Endothelial cell of umbilical vein (primary cell): ENCODE measurements at regions not wholly inside any gene's neighbourhood (a gene's known extent, or its start where the extent isn't known, plus 50 kb on each side); places are given as distances from the start of the nearest gene placed in this dataset.

Experiments
- BruUV-seq: library from RNA; stranded (reverse); fragments of 400-500 nt; replicated peaks from 2 replicates; lab custom pipeline; 2021; lab: Mats Ljungman, UMichigan
- CTCF ChIA-PET: fragments of 300-600, 350-600 bp; sonication (Branson Sonifier 250); formaldehyde crosslinking; loops from one replicate; lab custom pipeline; 2021; ENCODE audit warnings: antibody characterized with exemption, inconsistent platforms; lab: Charles Lee
- POLR2A ChIA-PET: fragments of 300-600, 350-600 bp; sonication (Branson Sonifier 250); formaldehyde crosslinking; loops from one replicate; lab custom pipeline; 2021; ENCODE audit warnings: antibody characterized with exemption, inconsistent platforms; lab: Charles Lee
- DNase-seq: peaks from one replicate; pipeline ENCODE4 v3.0.0-alpha.2; 2011; ENCODE audit warnings: low read depth, low spot score
- FAIRE-seq: peaks from 2 replicates; lab custom pipeline; 2011; peaks lifted over from hg19 to GRCh38; lab: Jason Lieb, UNC
- H2AFZ ChIP-seq: 2 replicates; pipeline ENCODE4 v1.6.0; 2012; ENCODE audit warnings: low read depth, low read length, control low read depth, inconsistent platforms
- H3K27ac ChIP-seq: 2 replicates; pipeline ENCODE4 v1.5.1; 2011; ENCODE audit warnings: low read depth, mild to moderate bottlenecking, control low read depth, low read length, moderate library complexity; ENCODE audit not compliant: insufficient read depth
- H3K27me3 ChIP-seq, 2 experiments: 2 replicates each; pipeline versions ENCODE4 v1.6.0 to v1.6.1; 2011; ENCODE audit warnings: low read length in 2 of 2, mixed read lengths in 1 of 2; ENCODE audit not compliant: control insufficient read depth in 2 of 2, insufficient read depth in 2 of 2
- H3K36me3 ChIP-seq, 2 experiments: 2 replicates in 1 of 2; 3 replicates in 1 of 2; pipeline ENCODE4 v1.5.1; 2011; ENCODE audit warnings: low read length in 2 of 2, mild to moderate bottlenecking in 1 of 2, moderate library complexity in 1 of 2; ENCODE audit not compliant: control insufficient read depth in 2 of 2, insufficient read depth in 2 of 2; ENCODE audit errors: extremely low read depth in 1 of 2
- H3K4me1 ChIP-seq: 3 replicates; pipeline ENCODE4 v1.5.1; 2011; ENCODE audit warnings: mild to moderate bottlenecking, low read length; ENCODE audit not compliant: control insufficient read depth, insufficient read depth; ENCODE audit errors: extremely low read depth
- H3K4me2 ChIP-seq: 2 replicates; pipeline ENCODE4 v1.6.1; 2011; ENCODE audit warnings: low read length, control low read depth, mixed read lengths; ENCODE audit not compliant: insufficient read depth
- H3K4me3 ChIP-seq, 3 experiments: fragments of 200-600 bp in 1 of 3; sonication (generic), shearing (Covaris generic) in 1 of 3; replicated peaks in 1 of 3; 2 replicates each; pipeline ENCODE4 v1.5.1; 2011 to 2016; ENCODE audit warnings: control low read depth in 3 of 3, low read length in 3 of 3, mild to moderate bottlenecking in 2 of 3, inconsistent platforms in 1 of 3, low read depth in 1 of 3, moderate library complexity in 1 of 3; ENCODE audit not compliant: insufficient read depth in 1 of 3
- H3K79me2 ChIP-seq: 2 replicates; pipeline ENCODE4 v1.6.0; 2012; ENCODE audit warnings: low read length, inconsistent platforms; ENCODE audit not compliant: control insufficient read depth, insufficient read depth
- H3K9ac ChIP-seq: replicated peaks from 2 replicates; pipeline ENCODE3; 2011; ENCODE audit warnings: low read length, control low read depth; ENCODE audit not compliant: insufficient read depth; ENCODE audit errors: extremely low read depth
- H3K9me1 ChIP-seq: replicated peaks from 3 replicates; pipeline ENCODE4 v1.6.0; 2011; ENCODE audit warnings: mild to moderate bottlenecking, low read length; ENCODE audit not compliant: control insufficient read depth, insufficient read depth; ENCODE audit errors: extremely low read depth
- H3K9me3 ChIP-seq: replicated peaks from 2 replicates; pipeline ENCODE4 v1.5.1; 2012; ENCODE audit warnings: low read length, inconsistent platforms; ENCODE audit not compliant: control insufficient read depth, insufficient read depth
- H4K20me1 ChIP-seq: replicated peaks from 2 replicates; pipeline ENCODE3; 2011; ENCODE audit warnings: mild to moderate bottlenecking, low read length; ENCODE audit not compliant: control insufficient read depth, insufficient read depth; ENCODE audit errors: extremely low read depth
- EZH2 ChIP-seq: IDR thresholded peaks from 2 replicates; pipeline ENCODE4 v1.6.1; 2012; ENCODE audit warnings: borderline replicate concordance, low read depth, mild to moderate bottlenecking, moderate library complexity, low read length, inconsistent platforms; ENCODE audit not compliant: severe bottlenecking
- FOS ChIP-seq: IDR thresholded peaks from 2 replicates; pipeline ENCODE4 v1.6.1; 2011; ENCODE audit warnings: mild to moderate bottlenecking, low read length, moderate library complexity, borderline replicate concordance; ENCODE audit not compliant: insufficient read depth
- GATA2 ChIP-seq: IDR thresholded peaks from 2 replicates; pipeline ENCODE4 v1.7.0; 2011; ENCODE audit warnings: low read depth, mild to moderate bottlenecking, moderate library complexity, mixed read lengths, low read length; ENCODE audit not compliant: insufficient read length, insufficient read depth
- JUN ChIP-seq: IDR thresholded peaks from 2 replicates; pipeline ENCODE4 v1.6.1; 2011; ENCODE audit warnings: borderline replicate concordance, low read depth; ENCODE audit not compliant: insufficient read length, insufficient read depth
- MYC ChIP-seq: IDR thresholded peaks from one replicate; pipeline ENCODE4 v1.6.1; 2011; ENCODE audit warnings: mild to moderate bottlenecking, low read depth, low read length
- POLR2A ChIP-seq: IDR thresholded peaks from 2 replicates; pipeline ENCODE4 v1.6.1; 2012; ENCODE audit warnings: low read depth, mild to moderate bottlenecking, control low read depth, low read length
- POLR2AphosphoS5 ChIP-seq: IDR thresholded peaks from 2 replicates; pipeline ENCODE4 v1.6.1; 2012; ENCODE audit warnings: low read depth, mild to moderate bottlenecking, control low read depth, low read length, moderate library complexity; ENCODE audit not compliant: insufficient read depth
- dilution Hi-C: fragments of 300-500 bp; cut with MboI; formaldehyde crosslinking; loops from one replicate; pipeline ENCODE4 v1.15.0; 2019; ENCODE audit warnings: low sequenced_read_pairs; ENCODE audit not compliant: extremely low pct_ligation_motif_present
- intact Hi-C: fragments of 100-400 bp; cut with micrococcal nuclease; formaldehyde crosslinking; loops from one replicate; pipeline ENCODE4 v1.10.0; 2022
- TF ChIP-seq, protein P1 (sequence below): IDR thresholded peaks from 2 replicates; pipeline ENCODE4 v1.6.1; 2011; ENCODE audit not compliant: insufficient read depth, insufficient read length
- TF ChIP-seq, protein P2 (sequence below), 2 donors: IDR thresholded peaks; 1 replicate in 1 of 2; 2 replicates in 1 of 2; pipeline ENCODE4 v1.5.1; 2011; ENCODE audit warnings: low read length in 2 of 2, mild to moderate bottlenecking in 2 of 2, moderate library complexity in 2 of 2, control low read depth in 1 of 2, inconsistent platforms in 1 of 2, low read depth in 1 of 2; ENCODE audit not compliant: insufficient read depth in 1 of 2; ENCODE audit errors: extremely low read depth in 1 of 2

DNA sequence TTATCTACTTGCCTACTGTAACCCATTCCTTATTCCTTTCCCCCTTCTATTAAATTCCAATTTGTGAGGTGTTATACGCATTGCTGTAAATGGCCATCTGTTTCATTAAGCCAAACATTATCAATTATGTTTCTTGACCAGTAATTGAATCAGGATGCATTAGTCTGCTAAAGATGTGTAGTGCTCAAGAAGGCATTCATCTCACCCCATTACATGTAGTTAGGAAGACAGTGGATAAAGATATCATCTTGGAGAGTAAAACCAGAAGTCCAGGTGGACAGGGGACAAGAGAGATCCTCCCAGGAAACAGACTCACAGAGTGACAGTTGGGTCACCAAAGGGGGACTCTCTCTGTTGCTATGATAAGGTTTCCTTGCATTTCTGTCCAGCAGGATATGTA is 73.3 kb upstream of the FAM98A start:
- CTCF ChIA-PET = interaction anchor here (1.2 kb wide), 1 partner anchor 9 kb away, joined by 3 read pairs; no protein-coding TSS in a partner anchor
- no peaks in the 10 kb centered on the region for H3K27me3 ChIP-seq
- no TSS peak for BruUV-seq
- no peak overlapping the region for H3K4me3 ChIP-seq
- no peaks in the 10 kb centered on the region for H3K79me2 ChIP-seq
- no peak overlapping the region for H3K27ac ChIP-seq
- POLR2A ChIA-PET = no interaction called here
- H3K4me2 ChIP-seq = no peak overlapping the region
- FAIRE-seq = no peak
- no peaks in the 10 kb centered on the region for H4K20me1 ChIP-seq
- dilution Hi-C loops = no loop called here
- H3K9me3 ChIP-seq = no peaks in the 10 kb centered on the region
- intact Hi-C loops = loop anchor here (5.0 kb wide), 1 partner anchor 425 kb away; no protein-coding TSS in a partner anchor
- no peaks in the 10 kb centered on the region for H3K9me1 ChIP-seq
- H3K4me1 ChIP-seq = no peaks in the 10 kb centered on the region
- TF ChIP-seq JUN (no peak), FOS (no peak)
- H2AFZ ChIP-seq = no peak overlapping the region
- no peaks in the 10 kb centered on the region for H3K36me3 ChIP-seq
- no peak for DNase-seq
- no peak overlapping the region for H3K9ac ChIP-seq

DNA sequence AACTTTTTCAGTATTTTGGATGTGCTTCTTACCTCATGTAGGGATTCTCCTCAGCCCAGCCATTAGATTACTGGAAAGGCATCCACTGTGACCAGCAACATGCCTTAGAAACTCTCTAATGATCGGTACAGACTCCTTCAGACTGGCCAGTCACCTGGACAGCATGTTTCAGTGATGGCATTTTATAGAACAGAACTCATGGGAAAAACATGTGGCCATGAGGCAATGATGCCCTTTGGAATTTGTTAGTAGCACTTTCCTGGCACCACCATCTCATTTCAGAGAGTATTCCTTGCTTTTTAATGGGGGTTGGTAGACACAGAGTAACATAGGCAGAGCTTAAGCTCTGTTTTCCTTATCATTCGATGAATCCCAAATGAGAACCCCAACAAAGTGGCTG is 72.1 kb upstream of the FAM98A start:
- ChIA-PET POLR2A (no interaction called here), CTCF (interaction anchor here (0.6 kb wide), 1 partner anchor 124 kb away, joined by 3 read pairs; no protein-coding TSS in a partner anchor)
- H3K36me3 ChIP-seq = no peaks in the 10 kb centered on the region
- H3K9ac ChIP-seq = no peak overlapping the region
- no peak overlapping the region for H3K27ac ChIP-seq
- H3K27me3 ChIP-seq = no peaks in the 10 kb centered on the region
- no peaks in the 10 kb centered on the region for H4K20me1 ChIP-seq
- no peaks in the 10 kb centered on the region for H3K79me2 ChIP-seq
- dilution Hi-C loops (no loop called here), intact Hi-C loops (loop anchor here (5.0 kb wide), 1 partner anchor 426 kb away; no protein-coding TSS in a partner anchor)
- H3K4me2 ChIP-seq = no peak overlapping the region
- no peak overlapping the region for H3K4me3 ChIP-seq
- FAIRE-seq (no peak), DNase-seq (no peak)
- H3K9me3 ChIP-seq = no peaks in the 10 kb centered on the region
- no peaks in the 10 kb centered on the region for H3K4me1 ChIP-seq
- H2AFZ ChIP-seq = no peak overlapping the region
- BruUV-seq = no TSS peak
- TF ChIP-seq, protein P1, sequence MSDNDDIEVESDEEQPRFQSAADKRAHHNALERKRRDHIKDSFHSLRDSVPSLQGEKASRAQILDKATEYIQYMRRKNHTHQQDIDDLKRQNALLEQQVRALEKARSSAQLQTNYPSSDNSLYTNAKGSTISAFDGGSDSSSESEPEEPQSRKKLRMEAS = no peak
- no peak for TF ChIP-seq MYC
- no peak for TF ChIP-seq POLR2AphosphoS5
- TF ChIP-seq POLR2A = no peak
- TF ChIP-seq GATA2 = no peak
- TF ChIP-seq EZH2 = no peak
- TF ChIP-seq, protein P2, sequence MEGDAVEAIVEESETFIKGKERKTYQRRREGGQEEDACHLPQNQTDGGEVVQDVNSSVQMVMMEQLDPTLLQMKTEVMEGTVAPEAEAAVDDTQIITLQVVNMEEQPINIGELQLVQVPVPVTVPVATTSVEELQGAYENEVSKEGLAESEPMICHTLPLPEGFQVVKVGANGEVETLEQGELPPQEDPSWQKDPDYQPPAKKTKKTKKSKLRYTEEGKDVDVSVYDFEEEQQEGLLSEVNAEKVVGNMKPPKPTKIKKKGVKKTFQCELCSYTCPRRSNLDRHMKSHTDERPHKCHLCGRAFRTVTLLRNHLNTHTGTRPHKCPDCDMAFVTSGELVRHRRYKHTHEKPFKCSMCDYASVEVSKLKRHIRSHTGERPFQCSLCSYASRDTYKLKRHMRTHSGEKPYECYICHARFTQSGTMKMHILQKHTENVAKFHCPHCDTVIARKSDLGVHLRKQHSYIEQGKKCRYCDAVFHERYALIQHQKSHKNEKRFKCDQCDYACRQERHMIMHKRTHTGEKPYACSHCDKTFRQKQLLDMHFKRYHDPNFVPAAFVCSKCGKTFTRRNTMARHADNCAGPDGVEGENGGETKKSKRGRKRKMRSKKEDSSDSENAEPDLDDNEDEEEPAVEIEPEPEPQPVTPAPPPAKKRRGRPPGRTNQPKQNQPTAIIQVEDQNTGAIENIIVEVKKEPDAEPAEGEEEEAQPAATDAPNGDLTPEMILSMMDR (IDR thresholded peaks at IDR 0.05; ENCODE audit: extremely low read depth in 1 of 2, insufficient read depth in 1 of 2, low read depth in 1 of 2, low read length in 2 of 2) = no peak
- H3K9me1 ChIP-seq = no peaks in the 10 kb centered on the region
